Hypothalamus (tissue), 51 donors: ENCODE measurements at regions not wholly inside any gene's neighbourhood (a gene's known extent, or its start where the extent isn't known, plus 50 kb on each side); places are given as distances from the start of the nearest gene placed in this dataset.

Experiments used
- DNase-seq, 51 donors: peaks; one replicate each; lab custom pipeline; 2025; lab: John Stamatoyannopoulos, UW

DNA sequence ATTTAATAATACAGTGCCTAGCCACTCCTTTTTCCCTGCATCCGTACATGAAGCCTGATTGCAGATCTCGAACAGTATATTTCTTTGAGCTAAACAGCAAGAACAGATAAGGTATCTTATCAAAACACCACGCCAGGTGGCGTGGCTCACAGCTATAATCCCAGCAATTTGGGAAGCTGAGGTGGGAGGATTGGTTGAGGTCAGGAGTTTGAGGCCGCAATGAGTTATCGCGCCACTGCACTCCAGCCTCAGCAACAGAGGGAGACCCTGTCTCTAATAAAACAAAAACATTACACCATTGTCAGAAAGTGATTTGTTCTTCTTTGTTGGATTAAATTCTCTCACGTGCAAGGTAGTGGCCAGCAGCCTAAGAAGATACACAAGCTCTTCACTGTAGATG is 291.2 kb upstream of the DMRT1 start:
- no peak for DNase-seq

DNA sequence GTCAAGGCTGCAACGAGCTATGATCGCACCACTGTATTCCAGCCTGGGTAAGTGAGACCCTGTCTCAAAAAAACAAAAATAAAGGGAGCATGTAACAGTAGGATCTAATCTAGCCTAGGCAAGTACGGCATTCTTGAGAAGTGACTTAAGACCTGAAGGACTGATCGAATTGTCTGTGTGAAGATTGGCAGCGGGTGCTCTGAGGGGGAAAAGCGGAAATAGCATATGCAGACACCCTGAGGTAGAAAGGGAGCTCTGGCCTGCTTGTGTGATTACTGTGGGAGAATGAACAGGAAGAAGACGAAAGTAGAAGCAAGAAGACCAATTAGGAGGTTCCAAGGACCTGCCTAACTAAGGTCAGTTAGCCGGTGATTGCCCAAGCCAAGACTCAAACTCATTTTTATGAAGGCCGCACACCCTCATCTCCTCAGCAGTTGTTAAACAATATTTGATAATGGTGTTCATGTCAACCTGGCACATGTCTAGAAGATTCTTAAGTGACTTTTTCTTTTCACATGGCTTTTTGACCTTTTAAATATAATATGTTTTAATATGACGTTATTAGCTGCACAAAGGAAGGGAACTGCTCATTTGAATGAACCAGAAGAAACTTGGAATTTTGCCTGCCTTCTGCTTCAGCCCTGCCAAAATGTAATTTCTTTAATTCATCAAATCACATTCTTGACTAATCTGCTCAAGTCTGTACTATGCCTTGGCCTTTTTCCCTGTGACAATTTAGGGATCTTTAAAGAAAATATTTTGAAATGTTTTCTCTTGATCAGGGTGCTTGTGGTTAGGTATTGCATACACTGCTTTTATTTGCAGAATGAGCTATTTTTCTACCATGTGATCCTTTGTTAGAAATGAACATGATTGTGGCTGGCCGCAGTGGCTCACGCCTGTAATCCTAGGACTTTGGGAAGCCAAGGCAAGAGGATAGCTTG is 289.2 kb upstream of the DMRT1 start:
- DNase-seq = no peak

DNA sequence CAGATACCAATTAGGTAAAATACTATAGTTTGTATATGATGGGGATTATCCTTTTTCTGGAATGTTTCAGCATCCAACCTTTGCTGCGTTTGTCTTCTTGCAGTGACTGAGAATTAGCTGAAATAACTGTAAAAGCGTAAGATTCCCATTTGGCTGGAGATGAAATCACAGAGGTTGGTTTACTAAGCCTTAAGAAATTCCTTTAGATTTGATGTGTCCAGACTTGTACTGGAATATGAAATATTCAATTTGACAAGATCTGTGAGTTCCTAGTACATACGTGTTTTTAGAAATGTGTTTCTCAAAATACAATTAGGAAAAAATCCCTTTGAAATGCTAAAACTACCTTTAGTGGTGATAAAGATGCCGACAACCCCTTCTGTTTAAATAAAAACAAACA is 286.0 kb upstream of the DMRT1 start:
- no peak for DNase-seq

DNA sequence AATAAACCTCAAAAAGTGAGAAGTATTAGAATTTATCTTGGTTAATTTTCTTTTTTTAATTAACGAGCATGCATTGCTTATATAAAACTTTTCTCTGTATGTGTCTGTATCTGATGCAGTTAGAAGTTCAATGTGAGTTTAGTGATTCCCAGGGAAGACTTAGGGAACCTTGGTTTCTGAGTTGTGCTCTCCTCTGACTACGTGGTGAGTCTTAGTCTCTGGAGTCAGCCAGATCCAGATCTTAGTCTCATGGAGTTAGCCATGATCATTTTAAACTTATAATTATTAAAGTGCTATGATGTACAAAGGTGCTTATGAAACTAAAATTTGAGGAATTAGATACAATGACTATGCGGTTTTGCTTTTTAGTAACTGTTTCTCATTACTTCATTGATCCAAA is 285.3 kb upstream of the DMRT1 start:
- no peak for DNase-seq

DNA sequence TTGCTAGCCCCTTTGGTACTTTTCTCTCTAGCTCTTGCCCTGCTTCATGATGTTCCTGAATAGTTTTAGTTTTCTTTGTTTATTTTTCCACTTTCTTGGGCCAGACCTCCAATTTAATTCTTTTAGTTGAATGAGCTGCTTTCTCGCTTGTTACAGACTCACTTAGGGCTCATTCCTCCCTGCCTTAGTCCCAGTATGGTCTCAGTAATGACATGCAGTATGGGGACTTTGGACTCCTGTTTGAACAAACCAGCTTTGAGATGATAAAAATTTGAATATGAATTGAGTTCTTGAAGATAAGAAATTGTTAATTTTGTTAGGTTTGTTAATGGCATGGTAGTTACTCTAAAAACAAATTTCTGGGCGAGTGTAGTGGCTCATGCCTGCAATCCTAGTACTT is 284.8 kb upstream of the DMRT1 start:
- no peak for DNase-seq

DNA sequence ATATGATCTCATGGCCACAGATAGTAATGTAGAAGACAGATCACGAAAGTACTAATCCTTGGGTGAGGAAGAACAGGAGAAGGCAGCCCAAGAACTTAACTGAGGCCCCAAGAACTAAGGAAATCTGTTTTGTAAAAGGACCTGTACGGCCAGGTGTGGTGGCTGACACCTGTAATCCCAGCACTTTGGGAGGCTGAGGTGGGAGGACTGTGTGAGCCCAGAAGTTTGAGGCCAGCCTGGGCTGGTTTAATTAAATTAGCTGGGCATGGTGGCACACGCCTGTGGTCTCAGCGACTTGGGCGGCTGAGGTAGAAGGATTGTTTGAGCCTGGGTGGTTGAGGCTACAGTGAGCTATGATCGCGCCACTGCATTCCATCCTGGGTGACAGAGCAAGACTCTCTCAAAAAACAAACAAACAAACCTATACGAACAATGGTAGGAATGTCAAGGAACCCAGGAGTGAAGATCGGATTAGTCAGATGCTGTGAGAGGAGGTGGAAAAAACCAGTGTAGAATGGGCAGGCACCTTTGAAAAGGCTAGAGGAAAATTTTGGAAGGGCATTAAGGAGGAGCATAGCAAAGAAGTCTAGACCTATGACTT is 283.8 kb upstream of the DMRT1 start:
- no peak for DNase-seq

DNA sequence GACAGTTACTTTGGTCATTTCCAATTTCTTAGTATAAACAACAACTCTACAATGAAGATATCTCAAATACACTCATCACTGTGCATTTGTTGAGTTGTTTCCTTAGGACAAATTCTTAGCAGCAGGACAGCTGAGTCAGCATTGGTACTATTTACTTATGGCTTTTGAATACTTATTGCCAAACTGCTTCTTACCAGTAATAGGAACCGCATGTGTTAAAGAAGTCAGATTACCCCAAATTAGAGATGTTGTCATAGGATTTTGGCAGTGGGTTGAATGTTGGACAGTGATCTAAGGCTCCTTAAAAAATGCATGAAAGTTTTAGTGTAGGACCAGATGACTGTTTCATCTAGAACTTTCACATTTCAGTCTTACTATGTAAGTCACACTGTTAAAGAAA is 280.1 kb upstream of the DMRT1 start:
- peak in 1 of 51 donors; percentile 21 for DNase-seq

DNA sequence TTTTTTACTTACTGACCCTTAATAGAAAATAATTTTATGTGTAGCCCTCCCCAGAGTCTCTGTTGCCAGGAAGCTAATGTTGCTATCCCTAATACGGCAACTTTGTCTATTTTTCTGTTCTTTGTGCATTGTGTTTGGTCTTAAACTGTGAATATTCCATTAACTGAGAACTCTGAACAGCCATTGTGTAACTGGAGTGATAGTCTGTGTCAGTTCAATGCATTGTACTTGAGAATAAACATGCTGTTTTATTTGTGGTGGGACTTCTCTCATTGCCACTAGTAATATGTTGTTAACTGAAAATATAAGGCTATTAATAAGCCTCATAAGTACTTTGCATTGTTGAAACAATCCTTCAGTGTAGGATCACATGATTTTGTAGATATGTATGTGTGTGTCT is 278.3 kb upstream of the DMRT1 start:
- peak in 2 of 51 donors; percentile 44 to 88 for DNase-seq

DNA sequence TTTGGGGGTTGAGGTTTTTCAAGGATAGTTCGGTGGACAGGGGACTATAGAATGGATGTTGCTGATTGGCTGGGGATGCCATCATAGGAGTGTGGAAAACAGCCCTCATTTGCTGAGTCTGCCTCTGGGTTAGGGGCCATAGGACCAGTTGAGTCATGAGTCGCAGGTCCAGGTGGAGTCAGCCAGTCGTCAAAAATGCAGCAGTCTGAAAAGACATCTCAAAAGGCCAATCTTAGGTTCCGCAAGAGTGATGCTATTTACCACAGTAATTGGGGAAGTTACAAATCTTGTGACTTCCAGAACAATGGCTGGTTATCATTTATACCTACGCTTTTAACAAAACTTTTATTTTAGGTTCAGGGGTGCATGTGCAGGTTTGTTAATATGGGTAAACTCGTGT is 276.0 kb upstream of the DMRT1 start:
- no peak for DNase-seq

DNA sequence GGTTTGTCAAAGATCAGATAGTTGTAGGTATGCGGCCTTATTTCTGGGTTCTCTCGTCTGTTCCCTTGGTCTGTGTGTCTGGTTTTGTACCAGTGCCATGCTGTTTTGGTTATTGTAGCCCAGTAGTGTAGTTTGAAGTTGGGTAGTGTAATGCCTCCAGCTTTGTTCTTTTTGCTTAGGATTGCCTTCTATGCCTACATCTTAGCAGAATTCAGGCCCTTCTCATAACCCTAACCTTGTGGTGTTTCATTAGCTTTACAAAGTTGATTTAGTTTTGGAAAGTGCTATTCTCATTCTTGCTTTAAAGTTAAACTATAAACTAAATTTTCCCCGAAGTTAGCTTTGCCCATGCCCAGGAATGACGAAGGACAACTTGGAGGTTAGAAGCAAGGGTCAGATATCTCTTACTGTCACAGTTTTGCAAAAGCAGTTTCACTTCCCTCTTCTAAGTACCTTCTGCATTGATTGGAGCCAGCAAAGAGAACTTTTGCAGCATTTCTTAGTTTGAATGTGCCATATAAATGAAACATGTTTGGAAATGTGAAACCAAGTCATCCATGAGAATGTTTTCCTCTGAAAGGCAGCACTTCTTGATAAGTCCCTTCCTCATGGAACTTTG is 274.3 kb upstream of the DMRT1 start:
- DNase-seq = no peak

DNA sequence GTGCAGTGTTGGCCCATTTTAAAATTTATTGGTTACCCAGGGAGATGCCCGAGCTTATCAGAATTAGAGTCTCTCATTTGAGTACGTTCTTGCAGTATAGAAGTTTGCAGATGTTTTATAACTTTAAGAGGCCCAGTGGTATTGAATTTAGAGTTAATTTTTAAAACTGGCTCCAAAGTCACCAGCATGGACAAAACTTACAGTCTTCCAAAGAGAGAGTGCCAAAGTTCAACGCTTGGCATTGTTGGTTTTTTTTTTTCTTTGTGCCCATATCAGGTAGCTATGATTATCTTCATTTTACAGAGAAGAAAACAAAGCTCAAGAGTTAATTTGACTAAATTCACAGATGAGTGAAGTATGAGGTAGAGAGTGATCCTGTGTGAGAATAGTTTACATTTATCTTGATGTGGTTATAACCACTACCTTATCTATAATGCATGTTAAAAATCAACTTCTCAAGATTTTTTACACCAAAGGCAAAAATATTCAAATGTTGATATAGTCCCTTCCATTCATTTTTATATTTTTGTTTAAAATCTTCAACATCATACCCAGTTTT is 273.7 kb upstream of the DMRT1 start:
- DNase-seq = no peak

DNA sequence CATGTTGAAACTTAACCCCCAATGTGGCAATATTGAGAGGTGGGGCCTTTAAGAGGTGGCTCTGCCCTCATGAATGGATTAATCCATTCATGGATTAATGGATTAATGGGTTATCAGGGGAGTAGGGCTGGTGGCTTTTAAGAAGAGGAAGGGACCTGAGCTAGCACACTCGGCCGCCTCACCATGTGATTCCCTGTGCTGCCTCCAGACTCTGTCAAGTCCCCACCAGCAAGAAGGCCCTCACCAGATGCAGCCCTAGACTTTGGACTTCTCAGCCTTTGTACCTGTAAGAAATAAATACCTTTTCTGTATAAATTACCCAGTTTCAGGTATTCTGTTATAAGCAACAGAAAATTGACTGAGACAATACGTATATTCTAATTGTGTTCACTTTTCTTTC is 272.2 kb upstream of the DMRT1 start:
- no peak for DNase-seq

DNA sequence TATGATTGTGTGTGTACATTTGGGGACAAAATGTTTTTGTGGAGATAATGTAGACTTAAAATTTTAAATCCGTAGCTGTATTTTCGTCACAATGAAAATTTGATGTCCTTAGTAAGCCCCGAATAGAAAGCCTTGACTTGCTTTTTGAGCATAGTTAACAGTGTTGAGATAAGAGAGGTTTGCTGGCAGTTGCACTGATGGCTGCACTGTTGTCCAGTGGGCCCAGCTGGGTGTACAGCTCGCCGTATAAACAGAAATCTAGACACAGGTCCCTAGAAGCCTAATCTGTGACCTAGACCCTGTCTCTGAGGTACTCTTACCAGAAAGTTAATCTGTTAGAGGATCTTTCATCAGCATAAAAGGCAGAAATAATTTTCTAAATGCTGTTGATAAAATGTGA is 271.3 kb upstream of the DMRT1 start:
- DNase-seq = peak in 2 of 51 donors; percentile 9 to 28

DNA sequence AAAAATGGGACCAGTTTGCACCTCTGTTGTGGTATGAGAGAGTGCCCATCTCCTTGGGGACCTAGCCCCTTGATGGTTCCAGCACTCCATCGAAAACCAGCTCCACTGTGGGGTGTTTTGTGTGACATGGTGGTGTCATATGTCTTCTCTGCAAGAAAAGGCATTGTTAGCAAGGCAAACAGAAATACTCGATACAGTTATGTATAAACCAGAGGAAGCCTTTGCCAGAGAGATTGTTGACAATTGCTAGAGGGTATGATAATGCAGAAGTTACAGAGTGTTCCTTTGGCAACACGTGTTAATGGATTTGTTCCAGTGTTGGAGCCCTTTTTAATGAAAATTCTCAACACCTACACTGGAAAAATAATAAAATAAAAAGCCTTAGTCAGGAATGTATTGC is 270.4 kb upstream of the DMRT1 start:
- DNase-seq = peak in 3 of 51 donors; percentile 17 to 45 (median 31)

DNA sequence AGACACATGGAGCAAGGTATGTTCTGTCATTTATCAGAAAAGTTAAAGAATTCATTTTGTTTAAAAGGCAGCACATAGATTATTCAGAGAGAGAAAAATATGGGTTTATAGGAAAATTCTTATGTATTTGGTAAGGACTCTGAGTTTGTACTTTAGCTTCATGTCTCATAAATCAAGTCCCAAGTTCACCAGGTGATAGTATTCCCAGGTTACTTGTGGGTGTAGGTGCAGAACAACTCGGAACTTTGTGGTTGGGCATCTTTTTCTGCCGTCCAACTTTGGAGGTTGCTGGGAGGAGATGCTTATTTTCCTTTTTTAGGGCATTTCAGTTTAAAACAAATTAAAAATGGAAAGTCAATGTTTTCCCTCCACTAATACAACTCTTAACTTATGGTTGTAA is 269.8 kb upstream of the DMRT1 start:
- DNase-seq = no peak

DNA sequence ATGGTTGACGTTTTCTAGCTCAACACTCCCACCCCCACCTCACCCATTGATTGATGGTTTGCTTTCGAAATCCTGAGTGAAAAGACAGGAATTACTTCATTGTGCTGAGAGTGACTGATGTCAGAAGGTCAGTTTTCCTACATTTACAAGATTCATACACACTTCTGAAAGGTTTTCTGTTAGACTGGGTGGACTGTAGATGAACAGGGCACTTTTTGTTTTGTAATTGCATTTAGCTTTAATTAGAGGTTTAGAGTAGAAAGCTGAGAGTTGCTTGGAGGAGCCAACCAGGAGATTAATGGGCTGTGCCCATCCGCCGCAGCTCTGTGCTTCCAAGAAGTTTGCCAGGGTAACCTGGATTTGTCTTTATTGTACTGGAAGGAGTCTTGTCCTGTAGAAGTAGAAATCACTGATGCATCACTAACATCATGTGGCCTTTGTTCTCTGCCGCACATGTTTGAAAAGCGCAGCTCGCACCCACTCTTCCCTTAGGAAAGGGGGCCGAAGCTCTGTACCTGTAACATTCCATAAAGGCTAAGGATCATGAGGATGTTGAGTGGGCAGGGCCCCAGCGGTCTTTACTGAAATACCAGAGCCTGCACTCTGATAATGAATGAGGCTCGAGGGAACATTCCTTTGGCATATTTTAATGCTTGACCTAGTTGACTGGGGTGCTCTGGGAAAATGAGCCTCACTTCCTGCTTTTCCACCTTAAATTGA is 267.6 kb upstream of the DMRT1 start:
- peak in 1 of 51 donors; percentile 5 for DNase-seq

DNA sequence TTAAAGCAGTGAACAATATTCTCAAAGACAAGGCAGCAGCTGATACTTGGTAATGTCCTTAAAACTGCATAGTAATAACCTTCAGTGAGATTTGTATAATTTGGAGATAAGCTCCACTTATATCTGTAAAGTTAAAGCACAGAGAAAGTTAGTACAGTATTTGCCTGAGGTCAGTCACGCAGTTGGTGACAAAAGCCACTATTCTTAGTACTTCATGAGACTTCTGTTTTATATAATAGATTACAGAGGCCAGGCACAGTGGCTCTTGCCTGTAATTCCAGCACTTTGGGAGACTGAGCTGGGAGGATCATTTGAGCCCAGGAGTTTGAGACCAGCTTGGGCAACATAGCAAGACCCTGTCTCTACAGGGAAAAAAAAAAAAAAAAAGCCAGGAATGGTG is 266.4 kb upstream of the DMRT1 start:
- no peak for DNase-seq

DNA sequence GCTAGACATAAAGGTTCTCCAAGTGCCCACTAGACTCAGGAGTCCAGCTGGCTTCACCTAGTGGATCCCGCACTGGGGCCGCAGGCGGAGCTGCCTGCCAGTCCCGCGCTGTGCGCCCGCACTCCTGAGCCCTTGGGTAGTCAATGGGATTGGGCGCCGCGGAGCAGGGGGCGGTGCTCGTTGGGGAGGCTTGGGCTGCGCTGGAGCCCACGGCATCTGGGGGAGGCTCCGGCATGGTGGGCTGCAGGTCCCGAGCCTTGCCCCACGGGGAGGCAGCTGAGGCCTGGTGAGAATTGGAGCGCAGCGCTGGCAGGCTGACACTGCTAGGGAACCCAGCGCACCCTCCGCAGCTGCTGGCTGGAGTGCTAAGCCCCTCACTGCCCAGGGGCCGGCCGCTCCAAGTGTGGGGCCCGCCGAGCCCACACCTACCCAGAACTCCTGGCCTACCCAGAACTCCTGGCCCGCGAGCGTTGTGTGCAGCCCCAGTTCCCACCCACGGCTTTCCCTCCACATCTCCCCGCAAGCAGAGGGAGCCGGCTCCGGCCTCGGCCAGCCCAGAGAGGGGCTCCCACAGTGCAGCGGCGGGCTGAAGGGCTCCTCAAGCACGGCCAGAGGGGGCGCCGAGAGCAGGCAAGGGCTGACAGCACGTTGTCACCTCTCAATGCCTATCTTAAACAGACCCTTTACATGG is 260.7 kb upstream of the DMRT1 start:
- no peak for DNase-seq

DNA sequence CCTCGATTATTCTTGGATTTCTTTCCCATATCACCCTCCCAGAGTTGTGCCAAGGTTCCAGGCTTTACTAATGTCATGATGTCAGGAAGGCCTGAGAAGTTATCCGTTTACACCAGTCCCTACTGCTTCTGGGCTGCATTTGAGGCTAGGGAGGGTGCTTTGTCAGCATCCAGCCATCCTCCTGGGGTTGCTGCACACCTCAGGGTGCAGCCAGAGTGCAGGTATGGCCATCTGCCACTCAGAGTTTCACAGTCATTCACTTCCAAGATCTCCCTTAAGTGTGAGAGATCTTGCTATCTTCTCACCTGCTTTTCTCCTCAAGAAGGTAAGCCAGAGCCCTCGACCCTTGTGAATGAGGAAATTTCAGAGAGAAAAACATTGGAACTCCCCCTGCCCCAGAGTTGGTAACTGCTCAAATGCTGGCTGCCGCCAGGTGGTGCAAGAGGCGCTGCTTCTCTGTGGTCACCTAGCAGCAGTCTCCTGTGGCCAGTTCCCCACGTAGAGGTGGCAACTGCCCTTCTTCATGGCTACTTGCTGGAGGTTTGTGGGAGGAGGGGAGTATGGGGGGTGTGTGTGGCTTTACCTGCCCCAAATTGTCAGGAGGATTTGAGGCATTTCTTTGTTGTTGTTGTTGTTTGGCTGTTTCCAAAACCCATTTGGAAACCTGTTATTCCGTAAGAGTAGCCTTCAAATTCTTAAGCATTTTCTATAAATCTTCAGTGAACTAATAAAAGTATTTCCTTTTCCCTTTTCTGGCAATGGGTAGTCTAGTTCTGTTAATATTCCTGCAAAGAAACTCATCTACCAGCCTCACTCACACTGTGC is 259.6 kb upstream of the DMRT1 start:
- no peak for DNase-seq
